HepG2 (cell line): ENCODE measurements at regions not wholly inside any gene's neighbourhood (a gene's known extent, or its start where the extent isn't known, plus 50 kb on each side); places are given as distances from the start of the nearest gene placed in this dataset.

Experiments used
- TF ChIP-seq, protein P1 (sequence below): sonication (generic); formaldehyde crosslinking; IDR thresholded peaks from 2 replicates; pipeline ENCODE4 v1.5.0; 2020; ENCODE audit warnings: mild to moderate bottlenecking, missing genetic modification reagents, moderate library complexity
- TF ChIP-seq, protein P2 (sequence below): sonication (generic); formaldehyde crosslinking; IDR thresholded peaks from 2 replicates; pipeline ENCODE4 v1.4.0; 2020; ENCODE audit warnings: missing genetic modification reagents
- TF ChIP-seq, protein P3 (sequence below), 2 experiments: IDR thresholded peaks; 2 replicates each; pipeline ENCODE4 v1.6.1; 2011 to 2012; ENCODE audit warnings: low read length in 2 of 2, borderline replicate concordance in 1 of 2, low read depth in 1 of 2, mild to moderate bottlenecking in 1 of 2, moderate library complexity in 1 of 2

DNA sequence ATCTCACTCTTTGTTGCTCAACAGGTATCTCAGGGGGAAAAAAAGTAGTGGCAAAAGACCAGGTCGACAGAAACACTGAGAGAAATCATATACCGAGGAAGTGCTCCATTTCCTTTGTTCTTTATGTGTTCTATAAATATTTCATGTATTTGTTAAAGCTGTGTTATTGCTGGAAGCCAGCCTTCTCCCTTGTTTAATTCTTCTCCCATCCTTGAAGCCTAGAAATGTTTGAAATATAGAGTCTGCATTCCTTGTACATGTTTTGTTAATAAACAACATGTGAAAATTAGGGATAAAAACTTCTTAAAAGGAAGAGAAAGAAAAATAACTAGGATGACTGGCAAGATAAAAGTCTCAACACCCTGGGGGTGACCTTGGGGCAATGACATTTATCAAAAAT, 186.2 kb downstream of the ANKRD50 start:
- TF ChIP-seq, protein P1, sequence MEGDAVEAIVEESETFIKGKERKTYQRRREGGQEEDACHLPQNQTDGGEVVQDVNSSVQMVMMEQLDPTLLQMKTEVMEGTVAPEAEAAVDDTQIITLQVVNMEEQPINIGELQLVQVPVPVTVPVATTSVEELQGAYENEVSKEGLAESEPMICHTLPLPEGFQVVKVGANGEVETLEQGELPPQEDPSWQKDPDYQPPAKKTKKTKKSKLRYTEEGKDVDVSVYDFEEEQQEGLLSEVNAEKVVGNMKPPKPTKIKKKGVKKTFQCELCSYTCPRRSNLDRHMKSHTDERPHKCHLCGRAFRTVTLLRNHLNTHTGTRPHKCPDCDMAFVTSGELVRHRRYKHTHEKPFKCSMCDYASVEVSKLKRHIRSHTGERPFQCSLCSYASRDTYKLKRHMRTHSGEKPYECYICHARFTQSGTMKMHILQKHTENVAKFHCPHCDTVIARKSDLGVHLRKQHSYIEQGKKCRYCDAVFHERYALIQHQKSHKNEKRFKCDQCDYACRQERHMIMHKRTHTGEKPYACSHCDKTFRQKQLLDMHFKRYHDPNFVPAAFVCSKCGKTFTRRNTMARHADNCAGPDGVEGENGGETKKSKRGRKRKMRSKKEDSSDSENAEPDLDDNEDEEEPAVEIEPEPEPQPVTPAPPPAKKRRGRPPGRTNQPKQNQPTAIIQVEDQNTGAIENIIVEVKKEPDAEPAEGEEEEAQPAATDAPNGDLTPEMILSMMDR: no peak
- TF ChIP-seq, protein P2, sequence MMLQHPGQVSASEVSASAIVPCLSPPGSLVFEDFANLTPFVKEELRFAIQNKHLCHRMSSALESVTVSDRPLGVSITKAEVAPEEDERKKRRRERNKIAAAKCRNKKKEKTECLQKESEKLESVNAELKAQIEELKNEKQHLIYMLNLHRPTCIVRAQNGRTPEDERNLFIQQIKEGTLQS (CRISPR knock-in tag): no peak
- TF ChIP-seq, protein P3, sequence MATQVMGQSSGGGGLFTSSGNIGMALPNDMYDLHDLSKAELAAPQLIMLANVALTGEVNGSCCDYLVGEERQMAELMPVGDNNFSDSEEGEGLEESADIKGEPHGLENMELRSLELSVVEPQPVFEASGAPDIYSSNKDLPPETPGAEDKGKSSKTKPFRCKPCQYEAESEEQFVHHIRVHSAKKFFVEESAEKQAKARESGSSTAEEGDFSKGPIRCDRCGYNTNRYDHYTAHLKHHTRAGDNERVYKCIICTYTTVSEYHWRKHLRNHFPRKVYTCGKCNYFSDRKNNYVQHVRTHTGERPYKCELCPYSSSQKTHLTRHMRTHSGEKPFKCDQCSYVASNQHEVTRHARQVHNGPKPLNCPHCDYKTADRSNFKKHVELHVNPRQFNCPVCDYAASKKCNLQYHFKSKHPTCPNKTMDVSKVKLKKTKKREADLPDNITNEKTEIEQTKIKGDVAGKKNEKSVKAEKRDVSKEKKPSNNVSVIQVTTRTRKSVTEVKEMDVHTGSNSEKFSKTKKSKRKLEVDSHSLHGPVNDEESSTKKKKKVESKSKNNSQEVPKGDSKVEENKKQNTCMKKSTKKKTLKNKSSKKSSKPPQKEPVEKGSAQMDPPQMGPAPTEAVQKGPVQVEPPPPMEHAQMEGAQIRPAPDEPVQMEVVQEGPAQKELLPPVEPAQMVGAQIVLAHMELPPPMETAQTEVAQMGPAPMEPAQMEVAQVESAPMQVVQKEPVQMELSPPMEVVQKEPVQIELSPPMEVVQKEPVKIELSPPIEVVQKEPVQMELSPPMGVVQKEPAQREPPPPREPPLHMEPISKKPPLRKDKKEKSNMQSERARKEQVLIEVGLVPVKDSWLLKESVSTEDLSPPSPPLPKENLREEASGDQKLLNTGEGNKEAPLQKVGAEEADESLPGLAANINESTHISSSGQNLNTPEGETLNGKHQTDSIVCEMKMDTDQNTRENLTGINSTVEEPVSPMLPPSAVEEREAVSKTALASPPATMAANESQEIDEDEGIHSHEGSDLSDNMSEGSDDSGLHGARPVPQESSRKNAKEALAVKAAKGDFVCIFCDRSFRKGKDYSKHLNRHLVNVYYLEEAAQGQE (IDR thresholded peaks at IDR 0.05; ENCODE audit: borderline replicate concordance in 1 of 2, low read depth in 1 of 2, low read length in 2 of 2): no peak
